ENCODE measurements at regions not wholly inside any gene's neighbourhood (a gene's known extent, or its start where the extent isn't known, plus 50 kb on each side); places are given as distances from the start of the nearest gene placed in this dataset.

- ATAC-seq (replicated peaks) (no peak), DNase-seq (no peak)
- Mint-ChIP-seq H3K36me3 (no peaks in the 10 kb centered on the region), H3K4me1 (no peaks in the 10 kb centered on the region), H3K27me3 (peaks cover 11 to 32% of the 10 kb centered on the region in 2 donors), H3K9me3 (no peaks in the 10 kb centered on the region), H3K4me3 (no peak overlapping the region), H3K27ac (no peak overlapping the region)
These were observed 303.1 kb downstream of the ENC1 start for GRCh38 chr5:74337254-74337983.

DNA sequence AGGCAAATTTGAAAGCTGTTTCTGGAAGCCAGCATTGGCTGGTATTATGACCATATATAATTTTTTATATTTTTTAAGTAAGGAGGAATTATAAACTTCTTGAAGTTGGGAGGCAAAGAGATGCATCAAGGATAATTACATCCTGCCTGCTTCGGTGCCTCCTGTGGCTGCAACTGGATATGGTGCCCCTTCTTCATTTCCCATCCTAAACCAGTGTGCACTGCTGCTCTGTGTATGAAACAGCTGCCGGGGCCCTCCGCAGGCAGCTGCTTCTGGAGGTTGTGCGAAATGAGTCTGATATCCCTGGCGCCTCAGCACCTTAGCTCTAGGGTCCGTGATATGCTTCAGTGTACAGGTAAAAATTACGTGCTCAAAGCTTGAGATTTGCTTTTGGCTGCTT is 304.2 kb downstream of the ENC1 start:
- Mint-ChIP-seq H3K9me3 (no peaks in the 10 kb centered on the region), H3K27ac (no peak overlapping the region), H3K36me3 (no peaks in the 10 kb centered on the region), H3K4me3 (no peak overlapping the region), H3K4me1 (no peaks in the 10 kb centered on the region), H3K27me3 (peaks cover 11 to 34% of the 10 kb centered on the region in 2 donors)
- ATAC-seq (replicated peaks) (no peak), DNase-seq (no peak)

GRCh38 chr5:74334762-74335384 is 305.7 kb downstream of the ENC1 start:
- ATAC-seq (replicated peaks), result no peak
- Mint-ChIP-seq H3K4me1 (no peaks in the 10 kb centered on the region), H3K27ac (no peak overlapping the region), H3K36me3 (no peaks in the 10 kb centered on the region), H3K27me3 (peaks cover 14 to 23% of the 10 kb centered on the region in 2 donors), H3K9me3 (no peaks in the 10 kb centered on the region), H3K4me3 (no peak overlapping the region)
- DNase-seq, result no peak

DNA sequence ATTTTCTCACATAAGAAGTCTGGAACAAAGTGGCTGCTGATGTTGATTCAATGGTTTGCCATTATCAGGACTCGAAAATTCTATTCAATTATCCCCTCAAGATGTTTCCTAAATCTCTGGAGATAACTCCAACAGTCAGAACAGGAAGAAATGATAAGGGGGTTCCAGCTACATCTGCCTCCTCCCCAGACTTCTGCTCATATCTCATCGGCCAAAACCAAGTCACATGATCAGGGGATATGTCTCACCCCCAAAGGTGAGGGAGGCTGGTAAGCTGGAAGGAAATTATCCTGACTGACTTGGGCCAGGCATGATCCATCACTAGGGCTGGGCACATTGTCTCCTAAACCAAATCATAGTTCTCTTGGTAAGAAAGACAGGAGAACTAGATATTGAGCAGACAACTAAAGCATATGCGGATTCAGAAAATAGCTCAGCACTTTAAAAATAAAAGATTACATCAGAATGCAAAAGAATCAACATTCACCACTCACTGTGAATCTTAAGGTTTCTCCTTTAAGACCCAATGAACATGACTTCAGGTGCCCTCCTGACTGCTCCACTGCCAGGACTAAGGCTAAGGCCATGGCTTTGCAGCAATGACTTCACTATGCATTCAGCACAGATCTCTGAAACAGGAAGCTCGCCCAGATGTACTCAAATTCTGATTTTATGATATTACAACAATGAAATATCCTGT is 306.3 kb downstream of the ENC1 start:
- peaks cover 14 to 25% of the 10 kb centered on the region in 2 donors for H3K27me3 Mint-ChIP-seq

DNA sequence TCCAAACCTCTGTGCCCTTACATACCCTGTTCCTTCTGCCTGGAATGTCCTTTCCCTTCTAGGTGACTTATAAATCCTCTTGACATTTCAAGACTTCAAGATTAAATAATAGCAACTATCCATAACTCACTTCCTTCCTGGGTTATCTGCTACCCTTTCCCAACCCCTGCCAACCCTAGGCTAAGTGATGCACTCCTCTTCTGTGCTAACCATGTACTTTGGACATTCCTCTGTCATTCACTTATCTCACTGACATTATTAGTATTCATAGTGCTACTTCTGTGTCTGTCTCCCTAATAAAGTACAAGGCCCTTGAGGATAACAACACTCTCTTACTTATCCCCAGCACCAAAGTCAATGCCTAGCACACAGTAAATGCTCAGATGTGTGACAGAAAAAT is 307.1 kb downstream of the ENC1 start:
- Mint-ChIP-seq H3K4me1 (no peaks in the 10 kb centered on the region), H3K4me3 (no peak overlapping the region), H3K9me3 (no peaks in the 10 kb centered on the region), H3K27me3 (peaks cover 17 to 29% of the 10 kb centered on the region in 2 donors), H3K36me3 (no peaks in the 10 kb centered on the region), H3K27ac (no peak overlapping the region)
- ATAC-seq (replicated peaks) (no peak), DNase-seq (no peak)

More for the DNA sequence above, 306.3 kb downstream of the ENC1 start:
- H3K4me3 Mint-ChIP-seq, result no peak overlapping the region
- DNase-seq (no peak), ATAC-seq (replicated peaks) (no peak)
- no peaks in the 10 kb centered on the region for H3K9me3 Mint-ChIP-seq
- H3K36me3 Mint-ChIP-seq, result no peaks in the 10 kb centered on the region
- no peak overlapping the region for H3K27ac Mint-ChIP-seq
- no peaks in the 10 kb centered on the region for H3K4me1 Mint-ChIP-seq

DNA sequence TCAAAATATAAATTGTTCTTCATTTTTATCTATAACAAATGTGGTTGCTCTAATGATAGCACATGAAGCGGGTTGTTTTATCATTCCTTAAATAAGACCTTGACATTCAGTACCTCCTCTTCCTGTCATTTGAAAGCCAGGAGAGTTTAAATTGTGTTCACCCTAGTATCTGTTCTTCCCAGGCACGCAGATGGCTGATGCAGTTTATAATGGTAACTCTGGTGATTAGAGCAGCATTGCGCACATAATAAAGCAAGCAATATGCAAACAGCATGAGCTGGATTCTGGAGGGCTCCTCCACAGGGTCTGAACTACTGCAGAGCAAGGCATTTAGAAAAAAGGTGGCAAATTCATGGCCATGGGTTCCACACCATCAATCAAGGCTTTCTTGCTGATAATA is 307.8 kb downstream of the ENC1 start:
- Mint-ChIP-seq H3K4me3 (no peak overlapping the region), H3K9me3 (no peaks in the 10 kb centered on the region), H3K27me3 (peaks cover 17 to 35% of the 10 kb centered on the region in 2 donors), H3K4me1 (peaks cover 0 to 2% of the 10 kb centered on the region in 2 donors), H3K27ac (no peak overlapping the region), H3K36me3 (no peaks in the 10 kb centered on the region)
- ATAC-seq (replicated peaks) (no peak), DNase-seq (no peak)

- DNase-seq, result no peak
- Mint-ChIP-seq H3K4me3 (no peak overlapping the region), H3K27me3 (peaks cover 17 to 35% of the 10 kb centered on the region in 2 donors), H3K9me3 (no peaks in the 10 kb centered on the region), H3K36me3 (no peaks in the 10 kb centered on the region), H3K4me1 (peaks cover 3 to 9% of the 10 kb centered on the region in 2 donors), H3K27ac (no peak overlapping the region)
- ATAC-seq (replicated peaks), result no peak
These were observed 308.5 kb downstream of the ENC1 start for GRCh38 chr5:74332006-74332405.

GRCh38 chr5:74328221-74328630 is 312.3 kb downstream of the ENC1 start:
- Mint-ChIP-seq H3K9me3 (no peaks in the 10 kb centered on the region), H3K27ac (no peak overlapping the region)

DNA sequence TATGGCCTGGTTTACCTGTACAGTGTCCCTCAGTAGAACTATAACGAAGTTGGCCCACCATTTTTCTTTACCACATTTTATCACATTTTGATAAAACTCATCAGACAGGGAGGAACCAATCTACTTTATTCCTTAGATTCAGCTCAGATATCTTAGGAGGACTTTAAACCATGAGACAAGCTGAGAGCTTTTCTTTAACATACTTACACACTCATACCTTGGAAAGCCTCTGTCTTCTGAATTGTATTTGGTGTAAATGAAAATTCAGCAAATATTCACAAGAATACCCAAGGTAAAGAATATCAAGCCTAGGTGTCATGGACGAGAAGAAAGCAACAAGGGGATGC is 313.2 kb downstream of the ENC1 start:
- Mint-ChIP-seq H3K27me3 (peaks cover 6 to 30% of the 10 kb centered on the region in 2 donors), H3K4me1 (peaks cover 6 to 23% of the 10 kb centered on the region in 2 donors), H3K27ac (no peak overlapping the region), H3K4me3 (no peak overlapping the region), H3K9me3 (no peaks in the 10 kb centered on the region), H3K36me3 (no peaks in the 10 kb centered on the region)
- DNase-seq (no peak), ATAC-seq (replicated peaks) (peak in 1 of 2 donors; percentile 1)

More at GRCh38 chr5:74328221-74328630, 312.3 kb downstream of the ENC1 start:
- Mint-ChIP-seq H3K27me3 (peaks cover 7 to 32% of the 10 kb centered on the region in 2 donors), H3K4me3 (no peak overlapping the region), H3K36me3 (no peaks in the 10 kb centered on the region), H3K4me1 (peaks cover 6 to 23% of the 10 kb centered on the region in 2 donors)
- DNase-seq (no peak), ATAC-seq (replicated peaks) (no peak)

DNA sequence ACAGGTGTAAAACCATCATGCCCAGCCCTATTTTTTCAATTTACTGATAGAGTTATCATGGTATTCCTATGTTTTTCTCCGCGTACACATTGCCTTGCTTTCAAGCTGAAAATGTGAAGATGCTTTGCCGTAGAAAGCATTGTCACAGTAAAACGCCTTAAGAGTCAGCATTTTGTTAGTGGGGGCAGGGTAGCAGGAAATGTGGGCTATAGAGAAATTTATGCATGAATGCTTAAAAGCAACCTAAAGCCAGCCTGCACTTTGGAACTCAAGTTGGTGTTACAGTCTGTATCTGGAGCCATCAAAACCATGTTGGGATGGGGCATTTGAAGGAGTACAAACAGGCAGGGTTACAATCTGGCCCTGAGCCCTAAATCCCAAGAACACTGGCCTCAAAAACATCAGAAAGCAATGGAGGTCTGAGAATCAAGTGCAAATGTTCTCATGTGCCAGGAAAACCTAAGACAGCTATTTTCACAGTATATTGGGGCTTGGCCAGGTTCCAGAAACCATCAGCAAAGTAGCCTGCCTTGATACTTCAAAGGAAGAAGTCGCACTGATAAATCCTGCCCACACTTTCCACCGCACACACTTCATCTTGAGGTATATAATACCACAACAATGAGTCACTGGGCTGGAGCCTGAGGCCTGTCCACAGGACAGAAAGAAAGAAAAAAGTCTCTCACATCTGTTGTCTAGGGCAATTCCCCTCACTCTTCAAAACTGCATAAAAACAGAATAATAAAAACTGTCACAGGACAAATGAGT is 313.8 kb downstream of the ENC1 start:
- no peaks in the 10 kb centered on the region for H3K9me3 Mint-ChIP-seq
- H3K4me3 Mint-ChIP-seq, result no peak overlapping the region
- DNase-seq (peak; percentile 73), ATAC-seq (replicated peaks) (peak; percentile 96 to 98)
- H3K4me1 Mint-ChIP-seq, result peaks cover 6 to 23% of the 10 kb centered on the region in 2 donors
- peak overlapping the region; percentile 25 for H3K27ac Mint-ChIP-seq
- H3K36me3 Mint-ChIP-seq, result no peaks in the 10 kb centered on the region
- peaks cover 6 to 29% of the 10 kb centered on the region in 2 donors for H3K27me3 Mint-ChIP-seq

DNA sequence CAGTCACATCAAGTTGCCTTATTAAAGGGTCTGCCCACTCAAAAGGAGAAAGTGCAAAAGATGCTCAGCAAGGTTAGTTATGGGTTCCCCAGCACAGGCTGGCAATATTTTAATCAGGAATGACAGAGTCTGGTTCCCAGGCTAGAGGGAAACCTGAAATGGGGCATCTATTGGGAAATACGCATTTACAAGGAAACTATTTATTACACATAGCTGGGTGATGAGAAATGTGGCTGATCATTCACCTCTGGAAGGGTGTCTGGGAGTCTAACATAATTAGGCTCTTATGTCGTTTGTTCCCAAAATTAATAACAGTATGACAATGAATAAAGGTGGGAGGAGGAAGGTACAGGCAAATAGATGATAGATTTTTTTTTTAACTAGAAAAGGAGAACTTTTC is 314.7 kb downstream of the ENC1 start:
- no peaks in the 10 kb centered on the region for H3K9me3 Mint-ChIP-seq
- ATAC-seq (replicated peaks), result no peak
- H3K4me1 Mint-ChIP-seq, result peaks cover 6 to 23% of the 10 kb centered on the region in 2 donors
- peaks cover 6 to 24% of the 10 kb centered on the region in 2 donors for H3K27me3 Mint-ChIP-seq
- no peak for DNase-seq
- H3K36me3 Mint-ChIP-seq, result no peaks in the 10 kb centered on the region
- no peak overlapping the region for H3K4me3 Mint-ChIP-seq
- no peak overlapping the region for H3K27ac Mint-ChIP-seq

- peaks cover 8 to 33% of the 10 kb centered on the region in 2 donors for H3K27me3 Mint-ChIP-seq
- no peak for DNase-seq
- no peaks in the 10 kb centered on the region for H3K36me3 Mint-ChIP-seq
These were observed 316.0 kb downstream of the ENC1 start for GRCh38 chr5:74324556-74324955.

DNA sequence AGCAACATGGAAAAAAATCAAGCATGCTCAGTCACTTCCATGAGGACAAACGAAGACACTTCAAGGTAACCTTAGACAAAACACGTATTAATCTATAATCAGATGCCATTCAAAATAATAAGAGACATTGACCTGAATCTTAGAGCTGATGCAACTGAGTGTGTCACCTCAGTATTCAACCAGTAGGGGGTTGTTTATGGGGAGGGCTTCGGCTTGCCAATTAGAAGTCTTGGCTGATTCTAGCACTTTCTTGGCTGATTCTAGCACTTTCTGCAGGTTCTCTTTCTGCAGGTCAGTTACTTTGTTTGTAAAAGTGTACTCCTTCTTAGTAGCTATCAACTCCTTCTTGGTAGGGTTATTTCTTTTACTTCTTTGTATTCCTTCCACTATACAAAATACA is 317.6 kb downstream of the ENC1 start:
- Mint-ChIP-seq H3K27ac (no peak overlapping the region), H3K9me3 (peaks cover 0 to 2% of the 10 kb centered on the region in 2 donors), H3K27me3 (peaks cover 9 to 28% of the 10 kb centered on the region in 2 donors), H3K36me3 (no peaks in the 10 kb centered on the region), H3K4me1 (peaks cover 8 to 23% of the 10 kb centered on the region in 2 donors), H3K4me3 (no peak overlapping the region)
- ATAC-seq (replicated peaks) (no peak), DNase-seq (no peak)

More at GRCh38 chr5:74324556-74324955, 316.0 kb downstream of the ENC1 start:
- peaks cover 6 to 23% of the 10 kb centered on the region in 2 donors for H3K4me1 Mint-ChIP-seq
- H3K27ac Mint-ChIP-seq, result no peak overlapping the region
- no peak for ATAC-seq (replicated peaks)
- H3K9me3 Mint-ChIP-seq, result no peaks in the 10 kb centered on the region
- H3K4me3 Mint-ChIP-seq, result no peak overlapping the region

GRCh38 chr5:74322191-74322590 is 318.3 kb downstream of the ENC1 start:
- Mint-ChIP-seq H3K9me3 (peaks cover 0 to 2% of the 10 kb centered on the region in 2 donors), H3K4me3 (no peak overlapping the region), H3K27me3 (peaks cover 9 to 26% of the 10 kb centered on the region in 2 donors), H3K27ac (no peak overlapping the region), H3K36me3 (no peaks in the 10 kb centered on the region), H3K4me1 (peaks cover 7 to 15% of the 10 kb centered on the region in 2 donors)
- DNase-seq, result no peak
- ATAC-seq (replicated peaks), result no peak
